ENCODE measurements at regions not wholly inside any gene's neighbourhood (a gene's known extent, or its start where the extent isn't known, plus 50 kb on each side); places are given as distances from the start of the nearest gene placed in this dataset.

GRCh38 chr13:90420683-90421082 is 926.8 kb upstream of the MIR17HG start:
- TF ChIP-seq HES2 (IDR thresholded peaks at IDR 0.05) (no peak), RAD21 (conservative IDR thresholded peaks at IDR 0.05 in 1 of 2, IDR thresholded peaks at IDR 0.05 in 1 of 2) (peak in 1 of 2 experiments; percentile 12; a peak in 1 of 5 replicates)
- H3K9me3 ChIP-seq: no peaks in the 10 kb centered on the region
- DNase-seq (ENCODE audit: low read depth in 1 of 2, low spot score in 1 of 2): no peak
- H3K4me2 ChIP-seq: no peak overlapping the region
- ATAC-seq: no peak
- ChIA-PET POLR2A (no interaction called here), CTCF (no interaction called here)
- no peak overlapping the region for H3K4me3 ChIP-seq
- no peak for FAIRE-seq
- H3K4me1 ChIP-seq: peaks cover 2% of the 10 kb centered on the region; the same call in 2 of the 3 replicates
- 76% methylated on average over 2 of the region's 2 CpGs for WGBS (ENCODE audit: missing lambda C conversion rate)
- H3K27ac ChIP-seq: no peak overlapping the region

GRCh38 chr13:90427322-90428272 is 919.9 kb upstream of the MIR17HG start:
- no peak overlapping the region for H3K4me3 ChIP-seq
- CTCF ChIA-PET: no interaction called here
- H3K4me1 ChIP-seq: no peaks in the 10 kb centered on the region
- H3K9me3 ChIP-seq: no peaks in the 10 kb centered on the region
- no peak overlapping the region for H3K27ac ChIP-seq
- no peak overlapping the region for H3K4me2 ChIP-seq
- DNase-seq (ENCODE audit: low read depth in 1 of 2, low spot score in 1 of 2): no peak
- WGBS (ENCODE audit: missing lambda C conversion rate): 69% methylated on average over 3 of the region's 8 CpGs
- no peak for ATAC-seq
- FAIRE-seq: no peak
- TF ChIP-seq HES2 (IDR thresholded peaks at IDR 0.05) (no peak), HOXA7 (CRISPR knock-in tag; IDR thresholded peaks at IDR 0.05) (no peak), JUN (IDR thresholded peaks at IDR 0.05) (no peak), TFCP2L1 (CRISPR knock-in tag; IDR thresholded peaks at IDR 0.05) (no peak), NR3C1 (IDR thresholded peaks at IDR 0.05) (no peak), BHLHE40 (IDR thresholded peaks at IDR 0.05; ENCODE audit: low read depth, low read length) (no peak), RCOR1 (IDR thresholded peaks at IDR 0.05; ENCODE audit: low read depth, low read length) (no peak)
- POLR2A ChIA-PET: no interaction called here

GRCh38 chr13:90428522-90429210 is 918.8 kb upstream of the MIR17HG start:
- no peak for ATAC-seq
- WGBS (ENCODE audit: missing lambda C conversion rate): 96% methylated on average over 8 of the region's 12 CpGs
- POLR2A ChIA-PET: no interaction called here
- FAIRE-seq: no peak
- CTCF ChIA-PET: no interaction called here
- Histone ChIP-seq H3K27ac (no peak overlapping the region), H3K9me3 (no peaks in the 10 kb centered on the region), H3K4me2 (no peak overlapping the region), H3K4me1 (no peaks in the 10 kb centered on the region), H3K4me3 (no peak overlapping the region)
- no peak for DNase-seq (ENCODE audit: low read depth in 1 of 2, low spot score in 1 of 2)
- TF ChIP-seq RNF2 (IDR thresholded peaks at IDR 0.05; ENCODE audit: borderline replicate concordance, low read depth): no peak
- no peak for TF ChIP-seq HOXB5 (CRISPR knock-in tag; IDR thresholded peaks at IDR 0.05)
- TF ChIP-seq CBX2 (IDR thresholded peaks at IDR 0.05; ENCODE audit: borderline replicate concordance, low read depth): no peak
- TF ChIP-seq TP53 (CRISPR knock-in tag; IDR thresholded peaks at IDR 0.05): no peak
- TF ChIP-seq SREBF2 (IDR thresholded peaks at IDR 0.05): no peak
- no peak for TF ChIP-seq NPAS2 (CRISPR knock-in tag; IDR thresholded peaks at IDR 0.05; ENCODE audit: borderline replicate concordance)

- no peaks in the 10 kb centered on the region for H3K9me3 ChIP-seq
- POLR2A ChIA-PET: no interaction called here
- no peak overlapping the region for H3K27ac ChIP-seq
- no peak overlapping the region for H3K4me2 ChIP-seq
- CTCF ChIA-PET: no interaction called here
- ATAC-seq (no peak), FAIRE-seq (no peak), DNase-seq (ENCODE audit: low read depth in 1 of 2, low spot score in 1 of 2) (no peak)
- H3K4me1 ChIP-seq: no peaks in the 10 kb centered on the region
- H3K4me3 ChIP-seq: no peak overlapping the region
- 59% methylated on average over 2 of the region's 2 CpGs for WGBS (ENCODE audit: missing lambda C conversion rate)
- TF ChIP-seq HOXB5 (CRISPR knock-in tag; IDR thresholded peaks at IDR 0.05) (no peak), FOSL2 (IDR thresholded peaks at IDR 0.05) (no peak), FOSL2 (CRISPR knock-in tag; IDR thresholded peaks at IDR 0.05) (no peak), GATA3 (IDR thresholded peaks at IDR 0.05; ENCODE audit: borderline replicate concordance) (no peak), JUN (IDR thresholded peaks at IDR 0.05) (no peak), MAFK (IDR thresholded peaks at IDR 0.05; ENCODE audit: partially characterized antibody) (no peak), RAD21 (conservative IDR thresholded peaks at IDR 0.05 in 1 of 2, IDR thresholded peaks at IDR 0.05 in 1 of 2) (no peak), ESRRA (IDR thresholded peaks at IDR 0.05; ENCODE audit: borderline replicate concordance, low read length) (no peak), NPAS2 (CRISPR knock-in tag; IDR thresholded peaks at IDR 0.05; ENCODE audit: borderline replicate concordance) (no peak), PBX3 (IDR thresholded peaks at IDR 0.05) (no peak), SREBF2 (IDR thresholded peaks at IDR 0.05) (no peak), HOXA7 (CRISPR knock-in tag; IDR thresholded peaks at IDR 0.05) (no peak), MAZ (IDR thresholded peaks at IDR 0.05; ENCODE audit: borderline replicate concordance, low read depth, low read length) (no peak), HEYL (CRISPR knock-in tag; IDR thresholded peaks at IDR 0.05) (no peak), KDM5A (IDR thresholded peaks at IDR 0.05) (no peak), RNF2 (IDR thresholded peaks at IDR 0.05; ENCODE audit: borderline replicate concordance, low read depth) (no peak), NR3C1 (IDR thresholded peaks at IDR 0.05) (no peak)
Observed at GRCh38 chr13:90430127-90430526, 917.4 kb upstream of the MIR17HG start.
